ENCODE measurements at regions not wholly inside any gene's neighbourhood (a gene's known extent, or its start where the extent isn't known, plus 50 kb on each side); places are given as distances from the start of the nearest gene placed in this dataset.

DNA sequence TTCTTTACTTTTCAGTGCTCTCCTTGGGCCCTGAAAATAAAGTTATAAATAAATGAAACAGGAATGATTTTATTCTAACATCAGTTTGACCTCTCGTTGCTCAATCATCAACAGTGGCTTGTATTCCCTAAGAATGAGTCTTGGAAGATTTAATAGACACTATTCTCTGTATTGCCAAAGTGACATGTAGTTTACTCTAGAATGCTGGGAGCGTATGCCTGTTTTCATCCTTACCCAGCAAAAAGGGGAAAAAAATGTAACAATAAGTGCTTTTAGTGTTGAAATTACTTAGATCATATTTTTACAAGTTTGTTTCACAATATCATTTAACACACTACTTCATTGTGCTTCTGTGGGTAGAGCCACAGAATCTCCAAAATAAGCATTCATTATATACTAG is 240.6 kb upstream of the CWC22 start:
- TF ChIP-seq POLR2AphosphoS5 (IDR thresholded peaks at IDR 0.05; ENCODE audit: low read depth, low read length) (no peak), POLR2A (IDR thresholded peaks at IDR 0.05; ENCODE audit: low read depth, low read length) (no peak), SPI1 (IDR thresholded peaks at IDR 0.05; ENCODE audit: low read depth, low read length) (no peak), PAX5 (IDR thresholded peaks at IDR 0.05; ENCODE audit: insufficient read depth, low read length, severe bottlenecking) (no peak), TAF1 (IDR thresholded peaks at IDR 0.05; ENCODE audit: low read depth, low read length) (no peak), POU2F2 (IDR thresholded peaks at IDR 0.05; ENCODE audit: low read depth, low read length) (no peak)
